NCI-H2081 (cell line): ENCODE measurements at regions not wholly inside any gene's neighbourhood (a gene's known extent, or its start where the extent isn't known, plus 50 kb on each side); places are given as distances from the start of the nearest gene placed in this dataset.
"Not testable (repeated sequence)": the region's sequence is repeated elsewhere in the genome, so short reads cannot be mapped to it uniquely, and the experiment has no call there.

Source experiments
- DNase-seq, 2 experiments: peaks; one replicate each; lab custom pipeline; 2025; lab: John Stamatoyannopoulos, UW

- no peak for DNase-seq
Observed at GRCh38 chr2:208929894-208930427, 493.9 kb upstream of the MAP2 start.

GRCh38 chr2:208935531-208935930, 488.3 kb upstream of the MAP2 start:
- no peak for DNase-seq

- no peak for DNase-seq
Observed at GRCh38 chr2:208937521-208937920, 486.3 kb upstream of the MAP2 start.

- DNase-seq, result no peak
Observed at GRCh38 chr2:208939852-208940251, 484.0 kb upstream of the MAP2 start.

GRCh38 chr2:208945719-208946256, 478.1 kb upstream of the MAP2 start:
- DNase-seq, result no peak

GRCh38 chr2:208948073-208948472, 475.8 kb upstream of the MAP2 start:
- DNase-seq, result no peak

- no peak for DNase-seq
Observed at GRCh38 chr2:208970070-208970469, 453.8 kb upstream of the MAP2 start.

- no peak for DNase-seq
Observed at GRCh38 chr2:208977582-208977981, 446.3 kb upstream of the MAP2 start.

- no peak for DNase-seq
Observed at GRCh38 chr2:208978946-208979345, 444.9 kb upstream of the MAP2 start.

GRCh38 chr2:208980321-208980720, 443.5 kb upstream of the MAP2 start:
- DNase-seq, result no peak

GRCh38 chr2:208982831-208983230, 441.0 kb upstream of the MAP2 start:
- no peak for DNase-seq

GRCh38 chr2:208983486-208983885, 440.4 kb upstream of the MAP2 start:
- DNase-seq, result no peak

- DNase-seq, result no peak
Observed at GRCh38 chr2:208984376-208985090, 439.3 kb upstream of the MAP2 start.

GRCh38 chr2:208985644-208986043, 438.2 kb upstream of the MAP2 start:
- DNase-seq, result no peak

- no peak for DNase-seq
Observed at GRCh38 chr2:208990716-208991115, 433.1 kb upstream of the MAP2 start.

GRCh38 chr2:208999911-209000310, 423.9 kb upstream of the MAP2 start:
- no peak for DNase-seq

GRCh38 chr2:209002054-209002453, 421.8 kb upstream of the MAP2 start:
- no peak for DNase-seq

- no peak for DNase-seq
Observed at GRCh38 chr2:209005371-209005770, 418.5 kb upstream of the MAP2 start.

GRCh38 chr2:209008636-209009287, 415.1 kb upstream of the MAP2 start:
- no peak for DNase-seq

GRCh38 chr2:209018633-209019032, 405.2 kb upstream of the MAP2 start:
- DNase-seq, result not testable (repeated sequence)

- DNase-seq, result no peak
Observed at GRCh38 chr2:209029249-209029648, 394.6 kb upstream of the MAP2 start.

GRCh38 chr2:209044307-209044706, 379.5 kb upstream of the MAP2 start:
- no peak for DNase-seq

- no peak for DNase-seq
Observed at GRCh38 chr2:209046163-209046562, 377.7 kb upstream of the MAP2 start.
